PFSK-1 (cell line): ENCODE measurements at regions not wholly inside any gene's neighbourhood (a gene's known extent, or its start where the extent isn't known, plus 50 kb on each side); places are given as distances from the start of the nearest gene placed in this dataset.

ENCODE experiments used
- POLR2AphosphoS5 ChIP-seq: IDR thresholded peaks from 2 replicates; pipeline ENCODE4 v1.6.1; 2012; ENCODE audit warnings: low read depth, mild to moderate bottlenecking, control low read depth, low read length, moderate library complexity
- SIN3A ChIP-seq: IDR thresholded peaks from 2 replicates; pipeline ENCODE4 v1.6.1; 2012; ENCODE audit warnings: mild to moderate bottlenecking, low read length, moderate library complexity, borderline replicate concordance; ENCODE audit not compliant: insufficient read depth
- TAF1 ChIP-seq: IDR thresholded peaks from 2 replicates; pipeline ENCODE4 v1.6.1; 2012; ENCODE audit warnings: low read length, control low read depth, borderline replicate concordance; ENCODE audit not compliant: insufficient read depth

DNA sequence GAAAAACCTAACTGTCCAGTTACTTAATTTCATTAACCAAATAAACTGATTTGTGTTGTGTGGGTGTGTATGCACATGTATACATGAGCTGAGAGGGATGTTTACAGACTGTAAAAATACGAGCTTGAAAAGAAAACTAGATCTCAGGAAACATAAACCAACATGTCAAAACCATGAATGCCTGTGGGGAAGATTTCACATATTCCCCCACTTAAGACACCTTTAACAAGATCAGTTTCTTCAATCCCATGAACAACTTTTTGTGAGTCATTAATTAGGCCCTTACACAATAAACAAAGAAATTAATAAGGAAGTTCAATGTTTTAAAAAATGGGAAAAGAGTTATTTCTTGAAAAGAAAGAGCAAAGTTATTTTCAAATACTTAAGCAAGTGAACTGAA is 170.8 kb downstream of the ZNF674 start:
- no peak for TF ChIP-seq SIN3A
- TF ChIP-seq POLR2AphosphoS5, result no peak
- no peak for TF ChIP-seq TAF1
